Smooth muscle cell (in vitro differentiated cells): ENCODE measurements at regions not wholly inside any gene's neighbourhood (a gene's known extent, or its start where the extent isn't known, plus 50 kb on each side); places are given as distances from the start of the nearest gene placed in this dataset.

ENCODE experiments used
- DNase-seq: peaks from one replicate; lab custom pipeline; 2025; ENCODE audit not compliant: unreplicated experiment; lab: John Stamatoyannopoulos, UW
- H2AFZ ChIP-seq: fragments of 200-600 bp; sonication (generic); 2 replicates; pipeline ENCODE4 v1.6.0; 2016; ENCODE audit warnings: antibody characterized with exemption, low read depth, mild to moderate bottlenecking
- H3F3A ChIP-seq: fragments of 200-600 bp; sonication (generic); 2 replicates; pipeline ENCODE4 v1.6.0; 2017; ENCODE audit warnings: antibody characterized with exemption, low read depth
- H3K27ac ChIP-seq: fragments of 200-600 bp; sonication (generic); 2 replicates; pipeline ENCODE4 v1.5.1; 2016; ENCODE audit warnings: low read depth, mild to moderate bottlenecking
- H3K27me3 ChIP-seq: fragments of 200-600 bp; sonication (generic); 2 replicates; pipeline ENCODE4 v1.6.1; 2016; ENCODE audit warnings: low read depth, mild to moderate bottlenecking
- H3K36me3 ChIP-seq: fragments of 200-600 bp; sonication (generic); 2 replicates; pipeline ENCODE4 v1.5.1; 2016; ENCODE audit warnings: low read depth
- H3K4me1 ChIP-seq: fragments of 200-600 bp; sonication (generic); 2 replicates; pipeline ENCODE4 v1.5.1; 2016; ENCODE audit warnings: low read depth
- H3K4me2 ChIP-seq: fragments of 200-600 bp; sonication (generic); 2 replicates; pipeline ENCODE4 v1.6.0; 2016; ENCODE audit warnings: mild to moderate bottlenecking
- H3K4me3 ChIP-seq: fragments of 200-600 bp; sonication (generic); 2 replicates; pipeline ENCODE4 v1.5.1; 2016; ENCODE audit warnings: mild to moderate bottlenecking
- H3K79me2 ChIP-seq: fragments of 200-600 bp; sonication (generic); 2 replicates; pipeline ENCODE4 v1.6.0; 2016; ENCODE audit warnings: low read depth, mild to moderate bottlenecking
- H3K9ac ChIP-seq: fragments of 200-600 bp; sonication (generic); 2 replicates; pipeline ENCODE4 v1.6.0; 2016; ENCODE audit warnings: low read depth
- H3K9me3 ChIP-seq: fragments of 200-600 bp; sonication (generic); replicated peaks from 2 replicates; pipeline ENCODE4 v1.5.1; 2016; ENCODE audit warnings: low read depth
- H4K20me1 ChIP-seq: fragments of 200-600 bp; sonication (generic); 2 replicates; pipeline ENCODE4 v1.6.0; 2016; ENCODE audit warnings: low read depth
- CTCF ChIP-seq: fragments of 200-600 bp; sonication (generic); IDR thresholded peaks from 2 replicates; pipeline ENCODE4 v1.5.1; 2017; ENCODE audit warnings: borderline replicate concordance, mild to moderate bottlenecking, antibody characterized with exemption; ENCODE audit not compliant: insufficient read depth, poor library complexity, severe bottlenecking
- WGBS: methylation state at CpG from one replicate; pipeline ENCODE4 v1.1.7; 2016; ENCODE audit warnings: low lambda C conversion rate; 5-methylcytosine and 5-hydroxymethylcytosine counted together

DNA sequence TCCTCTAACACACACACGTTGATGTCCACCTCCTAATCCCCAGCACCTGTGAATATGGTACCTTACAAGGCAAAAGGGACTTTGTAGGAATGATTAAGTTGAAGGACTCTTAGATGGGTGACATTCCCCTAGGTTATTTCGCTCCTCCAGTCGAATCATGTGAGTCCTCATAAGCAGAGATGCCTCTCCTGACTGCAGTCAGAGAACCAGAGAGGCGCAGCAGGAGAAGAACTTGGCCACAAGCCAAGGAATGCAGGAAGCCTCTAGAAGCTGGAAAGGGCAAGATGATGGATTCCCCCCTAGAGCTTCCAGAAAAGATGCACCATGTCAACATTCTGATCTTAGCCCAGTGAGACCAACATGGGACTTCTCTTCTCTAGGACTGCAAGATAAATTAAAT is 133.1 kb upstream of the PTPRT start:
- no peak for DNase-seq
- Histone ChIP-seq H3K27ac (no peak overlapping the region), H3K4me2 (no peak overlapping the region), H3K4me3 (no peak overlapping the region), H3K36me3 (no peaks in the 10 kb centered on the region), H3K27me3 (no peaks in the 10 kb centered on the region), H3K4me1 (no peaks in the 10 kb centered on the region), H3K79me2 (no peaks in the 10 kb centered on the region), H3K9ac (no peak overlapping the region), H2AFZ (no peak overlapping the region), H4K20me1 (no peaks in the 10 kb centered on the region), H3K9me3 (no peaks in the 10 kb centered on the region), H3F3A (no peaks in the 10 kb centered on the region)
- TF ChIP-seq CTCF, result no peak
- WGBS, result 81% methylated on average over 4 of the region's 4 CpGs

DNA sequence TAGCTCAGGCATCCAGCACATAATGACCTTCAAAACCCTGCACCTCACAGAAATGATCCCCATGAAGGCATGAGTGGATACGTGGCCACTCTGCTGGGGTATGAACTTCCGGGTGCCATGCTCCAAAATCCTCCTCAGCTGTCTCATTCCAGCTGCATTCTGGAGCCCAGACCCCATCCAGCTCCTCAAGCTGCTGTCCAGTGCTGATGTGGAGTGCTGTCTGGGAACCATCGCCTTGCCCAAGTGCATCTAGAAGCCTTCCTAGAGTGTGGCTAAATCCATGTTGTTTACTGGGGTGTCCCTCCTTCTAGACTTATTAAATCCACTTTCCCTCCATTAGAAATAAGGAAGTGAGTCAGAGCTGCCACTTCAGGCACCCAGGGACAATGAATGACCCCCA is 130.8 kb upstream of the PTPRT start:
- no peak for DNase-seq
- no peak for TF ChIP-seq CTCF

DNA sequence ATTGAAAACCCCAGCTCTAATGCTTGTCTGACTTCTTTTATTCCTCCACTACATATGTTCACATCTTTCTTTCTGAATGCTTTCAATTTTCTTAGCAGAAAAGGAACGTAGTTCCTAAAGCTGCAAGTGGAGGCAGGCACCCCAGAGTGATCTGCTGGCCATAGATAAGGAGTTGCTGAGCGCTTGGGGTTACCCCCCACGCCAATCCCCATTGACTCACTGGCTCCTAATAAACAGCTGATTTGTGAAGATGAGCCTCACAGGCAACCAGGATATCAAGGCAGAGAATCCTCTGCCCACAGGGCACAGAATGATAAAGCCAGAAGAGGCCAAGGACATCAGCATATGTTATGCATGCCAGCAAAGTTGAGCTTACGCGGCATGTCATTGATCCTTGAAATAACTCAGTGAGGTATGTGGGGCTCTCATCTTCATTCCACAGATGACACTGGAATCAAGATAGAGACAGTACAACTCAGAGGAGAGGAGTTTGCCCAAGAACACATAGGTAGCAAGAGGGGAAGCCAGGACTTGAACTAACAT is 129.1 kb upstream of the PTPRT start:
- TF ChIP-seq CTCF, result no peak
- Histone ChIP-seq H3K9ac (no peak overlapping the region), H3K36me3 (no peaks in the 10 kb centered on the region)

More for the DNA sequence above, 130.8 kb upstream of the PTPRT start:
- H3K27ac ChIP-seq, result no peak overlapping the region
- no peak overlapping the region for H3K4me3 ChIP-seq
- no peak overlapping the region for H2AFZ ChIP-seq
- no peaks in the 10 kb centered on the region for H3K79me2 ChIP-seq
- no peaks in the 10 kb centered on the region for H4K20me1 ChIP-seq
- no peaks in the 10 kb centered on the region for H3F3A ChIP-seq
- no peak overlapping the region for H3K4me2 ChIP-seq
- 86% methylated on average over 3 of the region's 3 CpGs for WGBS
- no peak overlapping the region for H3K9ac ChIP-seq
- no peaks in the 10 kb centered on the region for H3K36me3 ChIP-seq
- H3K9me3 ChIP-seq, result no peaks in the 10 kb centered on the region
- no peaks in the 10 kb centered on the region for H3K4me1 ChIP-seq
- H3K27me3 ChIP-seq, result peaks cover 3% of the 10 kb centered on the region

GRCh38 chr20:43316271-43316670 is 126.6 kb upstream of the PTPRT start:
- no peaks in the 10 kb centered on the region for H3K9me3 ChIP-seq
- H2AFZ ChIP-seq, result no peak overlapping the region
- H3K4me2 ChIP-seq, result no peak overlapping the region

More for the DNA sequence above, 129.1 kb upstream of the PTPRT start:
- 38% methylated on average over 5 of the region's 5 CpGs for WGBS
- Histone ChIP-seq H3K4me2 (no peak overlapping the region), H3K79me2 (no peaks in the 10 kb centered on the region), H3K27ac (no peak overlapping the region), H3K27me3 (peaks cover 3% of the 10 kb centered on the region), H3F3A (no peaks in the 10 kb centered on the region), H3K4me1 (no peaks in the 10 kb centered on the region), H3K4me3 (no peak overlapping the region), H2AFZ (no peak overlapping the region), H4K20me1 (no peaks in the 10 kb centered on the region), H3K9me3 (no peaks in the 10 kb centered on the region)
- no peak for DNase-seq

More at GRCh38 chr20:43316271-43316670, 126.6 kb upstream of the PTPRT start:
- 87% methylated on average over 3 of the region's 3 CpGs for WGBS
- no peak overlapping the region for H3K27ac ChIP-seq
- no peak overlapping the region for H3K4me3 ChIP-seq
- no peak for DNase-seq
- H4K20me1 ChIP-seq, result no peaks in the 10 kb centered on the region
- no peak for TF ChIP-seq CTCF
- no peaks in the 10 kb centered on the region for H3K4me1 ChIP-seq
- peaks cover 3% of the 10 kb centered on the region for H3K27me3 ChIP-seq
- no peak overlapping the region for H3K9ac ChIP-seq
- H3F3A ChIP-seq, result no peaks in the 10 kb centered on the region
- H3K36me3 ChIP-seq, result no peaks in the 10 kb centered on the region
- H3K79me2 ChIP-seq, result no peaks in the 10 kb centered on the region
